Activated CD4-positive, alpha-beta T cell treated with anti-CD3 and anti-CD28 coated beads for 36 hours (primary cell): ENCODE measurements at regions not wholly inside any gene's neighbourhood (a gene's known extent, or its start where the extent isn't known, plus 50 kb on each side); places are given as distances from the start of the nearest gene placed in this dataset.

Source experiments
- ATAC-seq: fragments of 200-7000 bp; cut with Tn5 transposase; one replicate; pipeline ENCODE4 v1.10.0; 2021; ENCODE audit warnings: mild to moderate bottlenecking, moderate library complexity
- CTCF ChIA-PET: fragments of 350-600 bp; sonication (Branson Sonifier 250); formaldehyde crosslinking; loops from one replicate; lab custom pipeline; 2021; ENCODE audit warnings: antibody characterized with exemption; lab: Charles Lee
- POLR2A ChIA-PET: fragments of 350-600 bp; sonication (Branson Sonifier 250); formaldehyde crosslinking; loops from one replicate; lab custom pipeline; 2021; ENCODE audit warnings: antibody characterized with exemption, inconsistent platforms; lab: Charles Lee
- DNase-seq: peaks from one replicate; pipeline ENCODE4 v3.0.0-alpha.2; 2020
- H3K27ac Mint-ChIP-seq: one replicate; pipeline ENCODE4 v1.8.0; 2021; ENCODE audit warnings: mixed read lengths
- H3K27me3 Mint-ChIP-seq: one replicate; pipeline ENCODE4 v1.8.0; 2021; ENCODE audit warnings: mixed read lengths
- H3K36me3 Mint-ChIP-seq: one replicate; pipeline ENCODE4 v1.8.0; 2021; ENCODE audit warnings: low read depth, mixed read lengths
- H3K4me1 Mint-ChIP-seq: one replicate; pipeline ENCODE4 v1.8.0; 2021; ENCODE audit warnings: mixed read lengths
- H3K4me3 Mint-ChIP-seq: one replicate; pipeline ENCODE4 v1.8.0; 2021; ENCODE audit warnings: mild to moderate bottlenecking, moderate library complexity, mixed read lengths
- H3K9me3 Mint-ChIP-seq: one replicate; pipeline ENCODE4 v1.8.0; 2021; ENCODE audit warnings: low read depth, mixed read lengths
- intact Hi-C, 2 experiments: fragments of 100-400 bp; cut with DNase I in 1 of 2; cut with micrococcal nuclease in 1 of 2; formaldehyde crosslinking; loops; one replicate each; pipeline versions ENCODE4 v1.14.2 to v1.15.1; 2022 to 2024; cut with DNase I, micrococcal nuclease

DNA sequence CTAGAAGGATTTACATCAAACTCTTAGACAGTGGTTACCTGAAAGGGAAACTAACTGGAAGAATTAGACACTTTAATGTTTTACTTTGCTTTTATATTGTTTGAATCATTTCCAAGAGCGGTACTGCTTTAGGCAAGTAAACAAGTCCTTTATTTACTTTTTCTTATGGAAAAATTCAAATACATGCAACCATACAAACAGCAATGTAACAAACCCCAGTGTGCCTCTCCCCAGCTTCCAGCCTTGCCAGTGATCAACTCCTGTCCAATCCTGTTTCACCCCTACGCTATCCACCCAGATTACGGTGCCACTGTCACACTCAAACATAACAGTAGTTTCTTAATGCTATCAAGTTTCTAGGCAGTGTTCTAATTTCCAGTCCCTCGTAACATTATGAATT, 85.9 kb downstream of the C16orf95 start:
- H3K36me3 Mint-ChIP-seq, result no peaks in the 10 kb centered on the region
- no peaks in the 10 kb centered on the region for H3K9me3 Mint-ChIP-seq
- POLR2A ChIA-PET, result no interaction called here
- intact Hi-C loops, result no loop called here
- DNase-seq, result no peak
- H3K4me3 Mint-ChIP-seq, result no peak overlapping the region
- no peak overlapping the region for H3K27ac Mint-ChIP-seq
- peaks cover 5% of the 10 kb centered on the region for H3K27me3 Mint-ChIP-seq
- H3K4me1 Mint-ChIP-seq, result peaks cover 5% of the 10 kb centered on the region
- no peak for ATAC-seq
- CTCF ChIA-PET, result interaction anchor here (0.6 kb wide), 1 partner anchor 378 kb away, joined by 3 read pairs; no protein-coding TSS in a partner anchor

DNA sequence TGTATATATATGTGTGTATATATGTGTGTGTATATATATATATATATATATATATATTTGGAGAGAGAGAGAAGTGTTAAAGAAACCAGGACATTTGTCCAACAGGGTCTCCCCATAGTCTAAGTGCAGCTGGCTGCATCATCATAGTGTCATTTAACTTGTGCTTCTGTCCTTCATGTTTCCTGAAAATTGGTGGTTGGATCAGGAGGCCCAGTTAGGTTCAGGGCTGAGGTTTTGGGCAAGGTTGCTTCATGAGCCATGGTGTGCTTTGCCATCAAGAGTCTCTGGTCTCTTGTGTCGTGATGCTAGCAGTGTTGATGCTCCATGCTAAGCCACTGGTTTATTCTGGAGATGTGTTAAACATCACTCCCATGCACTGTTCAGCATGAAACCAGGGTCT, 85.3 kb downstream of the C16orf95 start:
- no peak for ATAC-seq
- Mint-ChIP-seq H3K36me3 (no peaks in the 10 kb centered on the region), H3K27me3 (peaks cover 9% of the 10 kb centered on the region), H3K4me1 (peaks cover 9% of the 10 kb centered on the region), H3K4me3 (no peak overlapping the region), H3K27ac (no peak overlapping the region), H3K9me3 (no peaks in the 10 kb centered on the region)
- intact Hi-C loops, result no loop called here
- no peak for DNase-seq
- ChIA-PET CTCF (no interaction called here), POLR2A (no interaction called here)

DNA sequence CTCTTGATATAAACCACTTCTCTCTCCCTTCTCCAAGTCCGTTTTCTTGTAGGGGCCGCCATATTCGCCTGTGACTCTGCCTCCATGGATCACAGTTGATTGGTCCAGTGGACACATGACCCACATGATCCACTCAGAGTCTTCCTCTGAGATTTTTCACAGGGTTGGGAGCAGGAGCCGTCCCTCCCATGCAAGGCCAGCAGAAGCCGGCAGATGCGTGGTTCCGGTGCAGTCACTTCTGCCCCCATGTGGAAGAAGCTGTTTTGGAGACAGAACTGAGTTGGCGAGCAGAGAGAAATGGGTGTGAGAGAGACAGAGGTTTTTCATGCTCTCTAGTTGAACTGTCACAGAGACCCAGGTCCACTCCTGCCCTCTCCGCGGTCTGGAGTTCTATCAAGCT, 83.3 kb downstream of the C16orf95 start:
- Mint-ChIP-seq H3K4me3 (no peak overlapping the region), H3K9me3 (no peaks in the 10 kb centered on the region), H3K27ac (no peak overlapping the region), H3K27me3 (peaks cover 12% of the 10 kb centered on the region), H3K36me3 (no peaks in the 10 kb centered on the region), H3K4me1 (peaks cover 9% of the 10 kb centered on the region)
- CTCF ChIA-PET, result no interaction called here
- intact Hi-C loops, result no loop called here
- POLR2A ChIA-PET, result no interaction called here
- ATAC-seq (no peak), DNase-seq (no peak)

DNA sequence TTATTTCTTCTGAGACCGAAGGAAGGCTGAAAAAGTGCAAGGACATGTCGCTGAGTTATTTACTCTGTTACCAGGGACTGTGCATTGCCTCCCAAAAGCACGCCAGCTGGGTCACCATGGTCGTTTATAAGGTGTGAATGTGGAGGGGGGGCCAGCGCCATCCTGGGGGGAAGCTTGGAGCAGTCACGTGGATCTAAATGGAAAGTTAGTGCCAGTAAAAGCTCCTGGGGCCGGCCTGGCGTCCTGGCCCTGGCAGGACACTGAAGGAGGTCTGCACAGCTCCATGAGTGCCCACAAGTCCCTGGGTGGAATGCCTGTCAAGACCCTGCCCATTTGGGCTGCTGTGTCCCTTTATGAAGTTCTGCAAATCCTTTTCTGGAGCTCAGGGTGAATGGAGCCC, 82.6 kb downstream of the C16orf95 start:
- ChIA-PET POLR2A (no interaction called here), CTCF (no interaction called here)
- Mint-ChIP-seq H3K36me3 (no peaks in the 10 kb centered on the region), H3K4me3 (no peak overlapping the region), H3K9me3 (no peaks in the 10 kb centered on the region), H3K4me1 (peaks cover 9% of the 10 kb centered on the region), H3K27me3 (peaks cover 12% of the 10 kb centered on the region), H3K27ac (no peak overlapping the region)
- DNase-seq (no peak), ATAC-seq (no peak)
- intact Hi-C loops, result no loop called here

DNA sequence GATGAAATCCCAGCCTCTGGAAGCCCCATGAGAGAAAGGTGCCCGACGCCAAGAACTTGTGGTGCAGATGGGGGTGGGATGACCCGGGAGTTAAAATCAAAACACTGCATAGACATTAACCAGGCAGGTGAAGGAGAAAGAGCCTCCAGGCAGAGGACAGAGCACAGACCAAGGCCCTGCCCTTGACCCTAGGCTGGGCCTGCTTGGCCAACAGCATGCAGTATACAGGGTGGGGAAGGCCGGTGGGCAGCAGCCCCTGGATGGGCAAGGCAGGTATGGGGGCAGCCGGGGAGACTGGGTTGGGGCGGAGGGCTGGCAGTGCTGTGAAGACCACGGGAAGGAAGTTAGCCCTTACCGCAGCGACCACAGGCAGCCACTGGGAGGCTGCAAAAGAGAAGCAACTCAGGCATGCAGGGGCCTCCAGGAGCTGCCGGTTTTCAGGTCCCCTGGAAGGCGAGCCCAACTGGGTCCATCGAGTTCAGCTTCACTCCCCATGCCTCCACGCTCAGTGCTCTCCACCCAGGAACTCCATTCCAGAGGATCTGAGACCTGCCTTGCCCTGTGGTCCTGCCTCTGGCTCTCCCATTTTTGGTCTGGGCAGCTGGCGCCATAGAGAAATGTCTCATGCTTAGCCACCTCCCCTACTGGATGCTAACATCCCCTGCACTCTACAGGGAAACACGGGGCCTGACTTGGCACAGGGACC, 81.2 kb downstream of the C16orf95 start:
- H3K27ac Mint-ChIP-seq, result no peak overlapping the region
- H3K36me3 Mint-ChIP-seq, result no peaks in the 10 kb centered on the region
- H3K4me1 Mint-ChIP-seq, result peaks cover 9% of the 10 kb centered on the region
- peak; percentile 36 for ATAC-seq
- H3K27me3 Mint-ChIP-seq, result peaks cover 12% of the 10 kb centered on the region
- POLR2A ChIA-PET, result no interaction called here
- CTCF ChIA-PET, result interaction anchor here (0.6 kb wide), 1 partner anchor 9 kb away, joined by 3 read pairs; no protein-coding TSS in a partner anchor
- H3K4me3 Mint-ChIP-seq, result no peak overlapping the region
- no peaks in the 10 kb centered on the region for H3K9me3 Mint-ChIP-seq
- intact Hi-C loops, result no loop called here
- no peak for DNase-seq

DNA sequence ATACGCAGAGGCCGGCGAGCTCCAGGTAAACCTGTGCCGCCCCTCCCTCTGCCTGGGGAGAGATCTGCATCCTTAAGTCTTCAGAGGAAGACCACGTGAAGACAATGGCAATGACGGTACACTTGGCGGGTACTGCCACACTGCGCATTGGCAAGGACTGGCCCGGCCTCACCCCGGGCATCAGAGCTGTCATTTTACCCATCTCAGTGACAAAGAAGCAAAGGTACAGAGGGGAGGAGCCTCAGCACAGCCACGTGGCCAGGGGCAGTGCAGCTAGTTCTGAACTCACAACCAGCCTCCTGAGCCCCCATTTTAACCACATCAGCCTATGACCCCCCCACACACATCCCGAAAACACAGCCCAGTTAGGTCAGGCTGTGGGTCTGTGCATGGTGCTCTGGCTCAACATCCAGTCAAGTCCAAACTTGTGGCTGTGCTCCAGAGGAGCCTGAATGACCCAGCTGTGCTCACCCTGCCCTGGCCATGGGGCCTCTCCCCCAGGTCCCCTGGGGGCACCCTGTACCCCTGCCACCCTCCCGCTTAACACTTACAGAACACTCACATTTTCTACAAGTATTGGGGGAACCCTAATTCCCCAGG, 80.6 kb downstream of the C16orf95 start:
- peaks cover 12% of the 10 kb centered on the region for H3K27me3 Mint-ChIP-seq
- no peak overlapping the region for H3K4me3 Mint-ChIP-seq
- CTCF ChIA-PET, result interaction anchor here (0.6 kb wide), 2 partner anchors 9 to 414 kb away, joined by 3 read pairs; no protein-coding TSS in a partner anchor

DNA sequence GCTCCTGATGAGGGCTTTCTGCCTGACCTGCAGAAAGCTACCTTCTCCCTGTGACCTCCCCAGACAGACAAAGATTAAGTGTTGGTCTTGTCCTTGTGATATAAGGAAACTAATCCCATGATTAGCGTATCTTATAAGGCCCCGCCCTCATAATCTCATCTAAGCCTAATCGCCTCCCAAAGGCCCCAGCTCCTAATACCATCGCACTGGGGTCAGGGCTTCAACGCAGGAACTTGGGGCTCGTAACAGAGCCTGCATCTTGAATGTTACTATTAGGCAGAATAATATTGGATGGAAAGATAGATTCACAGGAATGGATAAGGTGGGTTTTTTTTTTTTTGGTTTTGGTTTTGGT, 78.9 kb downstream of the C16orf95 start:
- DNase-seq, result no peak
- CTCF ChIA-PET, result interaction anchor here (0.9 kb wide), 1 partner anchor 12 kb away, joined by 3 read pairs; no protein-coding TSS in a partner anchor
- H3K27ac Mint-ChIP-seq, result no peak overlapping the region
- no peak overlapping the region for H3K4me3 Mint-ChIP-seq
- H3K36me3 Mint-ChIP-seq, result no peaks in the 10 kb centered on the region
- POLR2A ChIA-PET, result no interaction called here
- peaks cover 12% of the 10 kb centered on the region for H3K27me3 Mint-ChIP-seq
- peaks cover 9% of the 10 kb centered on the region for H3K4me1 Mint-ChIP-seq
- H3K9me3 Mint-ChIP-seq, result no peaks in the 10 kb centered on the region
- ATAC-seq, result no peak
- intact Hi-C loops, result no loop called here

More for the DNA sequence above, 80.6 kb downstream of the C16orf95 start:
- Mint-ChIP-seq H3K9me3 (no peaks in the 10 kb centered on the region), H3K4me1 (peaks cover 9% of the 10 kb centered on the region), H3K36me3 (no peaks in the 10 kb centered on the region), H3K27ac (no peak overlapping the region)
- POLR2A ChIA-PET, result no interaction called here
- intact Hi-C loops, result no loop called here
- ATAC-seq (peak; percentile 42), DNase-seq (no peak)

DNA sequence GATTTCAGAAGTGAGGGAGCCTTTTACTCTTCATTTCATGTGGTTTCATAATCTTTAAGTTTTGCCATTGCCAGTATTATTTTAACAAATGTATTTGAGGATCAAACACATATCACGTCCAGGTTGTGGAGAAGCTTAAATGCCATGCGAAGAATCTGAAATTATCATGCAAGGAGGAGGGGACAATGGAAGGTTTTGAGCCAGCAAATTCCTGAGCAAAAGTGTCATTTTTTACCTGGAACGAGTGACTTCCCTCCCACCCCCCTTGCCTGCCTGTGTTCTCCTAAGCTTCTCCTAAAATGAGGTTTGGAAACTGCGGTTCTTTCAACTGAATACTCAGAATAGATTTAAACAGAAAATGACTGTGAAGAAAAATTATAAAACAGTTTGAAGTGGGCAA, 77.6 kb downstream of the C16orf95 start:
- H3K27me3 Mint-ChIP-seq, result peaks cover 12% of the 10 kb centered on the region
- no peak for ATAC-seq
- H3K36me3 Mint-ChIP-seq, result no peaks in the 10 kb centered on the region
- H3K4me3 Mint-ChIP-seq, result no peak overlapping the region
- no peak for DNase-seq
- no peak overlapping the region for H3K27ac Mint-ChIP-seq
- intact Hi-C loops, result no loop called here
- H3K9me3 Mint-ChIP-seq, result no peaks in the 10 kb centered on the region
- ChIA-PET CTCF (interaction anchor here (0.7 kb wide), 1 partner anchor 161 kb away, joined by 3 read pairs; no protein-coding TSS in a partner anchor), POLR2A (no interaction called here)
- H3K4me1 Mint-ChIP-seq, result peaks cover 9% of the 10 kb centered on the region

DNA sequence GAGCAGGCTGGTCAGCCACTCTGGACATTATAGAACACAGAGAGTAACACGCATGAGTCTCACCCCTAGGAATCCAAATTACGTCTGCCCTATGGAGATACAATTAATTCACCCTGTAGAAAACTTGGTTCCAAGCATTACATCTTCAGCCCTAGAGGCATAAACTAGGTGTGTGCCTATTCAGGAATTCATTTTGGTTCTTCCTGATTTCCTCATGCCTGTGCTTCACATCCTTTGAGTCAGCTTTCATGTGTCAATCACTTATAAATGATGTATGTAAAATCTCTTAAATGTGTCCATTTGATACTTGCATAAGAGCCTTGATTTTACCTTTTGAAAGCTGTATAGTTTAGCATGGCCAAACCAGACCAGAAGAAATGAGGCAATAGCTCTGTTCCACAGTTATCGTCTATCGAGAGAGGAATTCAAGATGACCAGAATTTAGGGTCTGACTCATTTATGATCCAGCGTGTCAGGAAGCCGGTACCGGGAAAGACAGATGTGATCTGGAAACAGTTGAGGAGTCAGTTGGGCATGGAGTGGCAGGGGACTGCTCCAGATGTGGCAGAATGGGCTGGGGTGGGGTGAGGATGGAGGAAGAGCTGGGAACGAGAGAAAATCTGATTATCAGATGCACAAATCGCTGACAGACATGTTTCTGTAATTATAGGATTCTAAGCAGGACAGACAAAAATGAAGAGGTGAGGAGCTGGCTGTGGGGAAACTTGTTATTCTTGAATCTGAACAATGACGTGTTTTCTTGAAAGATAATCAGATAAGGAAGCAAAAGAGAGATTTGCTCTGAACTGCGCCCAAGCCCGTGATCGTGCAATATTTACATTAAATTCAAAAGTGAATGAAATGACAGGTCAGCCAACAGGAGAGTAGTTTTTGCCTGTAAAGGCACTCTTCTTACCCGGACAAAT, 76.7 kb downstream of the C16orf95 start:
- CTCF ChIA-PET, result interaction anchor here (0.6 to 0.7 kb wide), 2 partner anchors 114 to 162 kb away, joined by 3 read pairs; no protein-coding TSS in a partner anchor
- no peak for ATAC-seq
- Mint-ChIP-seq H3K36me3 (no peaks in the 10 kb centered on the region), H3K27ac (no peak overlapping the region), H3K9me3 (no peaks in the 10 kb centered on the region), H3K4me3 (no peak overlapping the region), H3K4me1 (peaks cover 9% of the 10 kb centered on the region), H3K27me3 (peaks cover 14% of the 10 kb centered on the region)
- POLR2A ChIA-PET, result no interaction called here
- intact Hi-C loops, result no loop called here
- DNase-seq, result no peak

DNA sequence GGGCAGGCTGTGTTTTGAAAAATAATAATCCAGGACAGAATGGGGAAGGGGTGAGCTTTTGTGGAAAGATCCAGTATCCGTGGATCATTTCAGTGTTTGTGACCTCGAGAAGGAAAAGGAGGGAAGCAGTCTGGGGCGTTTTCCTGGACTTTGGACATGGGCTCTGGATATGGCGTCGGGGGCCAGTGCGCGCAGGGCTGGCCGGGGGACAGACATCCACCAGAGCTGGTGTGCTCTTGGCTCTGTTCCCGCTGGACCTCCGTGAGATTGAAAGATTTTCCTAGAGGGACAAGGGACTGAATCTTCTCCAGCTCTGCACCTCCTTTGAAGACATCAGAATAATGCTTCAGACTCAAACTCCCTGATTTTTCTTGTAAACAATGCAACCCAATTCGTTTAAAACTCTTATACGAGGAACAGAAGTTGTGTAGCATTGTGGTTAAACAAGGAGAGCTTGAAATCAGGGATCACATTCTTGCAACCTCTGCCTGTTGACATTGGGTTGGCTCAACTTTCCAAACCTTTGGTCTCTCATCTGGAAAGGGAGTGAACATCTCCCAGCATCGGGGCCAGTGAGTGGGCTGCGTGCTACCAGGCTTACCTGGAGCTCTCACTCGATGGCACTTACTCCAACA, 75.9 kb downstream of the C16orf95 start:
- ChIA-PET CTCF (interaction anchor here (0.6 kb wide), 1 partner anchor 115 kb away, joined by 3 read pairs; no protein-coding TSS in a partner anchor), POLR2A (no interaction called here)
- no peak for DNase-seq
- Mint-ChIP-seq H3K9me3 (no peaks in the 10 kb centered on the region), H3K4me3 (no peak overlapping the region), H3K36me3 (no peaks in the 10 kb centered on the region), H3K27me3 (peaks cover 9% of the 10 kb centered on the region), H3K27ac (no peak overlapping the region), H3K4me1 (peaks cover 4% of the 10 kb centered on the region)
- ATAC-seq, result no peak
- intact Hi-C loops, result no loop called here

DNA sequence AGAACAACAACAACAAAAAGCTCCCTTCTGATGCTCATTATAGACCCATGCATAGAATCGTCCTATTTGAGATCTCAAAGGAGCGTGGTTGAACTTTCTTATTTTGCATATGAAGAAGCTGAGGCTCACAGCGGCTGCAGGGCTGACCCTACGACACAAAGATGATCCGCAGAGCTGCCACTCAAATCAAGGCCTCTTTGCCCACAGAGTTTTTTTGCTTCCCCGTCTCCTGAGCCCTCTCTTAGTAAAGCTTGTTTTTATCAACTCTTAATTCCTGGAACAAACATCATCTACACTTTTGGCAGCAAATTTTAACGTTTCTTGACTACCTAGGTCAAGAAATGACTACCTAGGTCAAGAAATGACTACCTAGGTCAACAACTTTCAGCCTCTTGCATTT, 73.7 kb downstream of the C16orf95 start:
- intact Hi-C loops, result no loop called here

More for the DNA sequence above, 73.7 kb downstream of the C16orf95 start:
- Mint-ChIP-seq H3K27ac (no peak overlapping the region), H3K4me3 (no peak overlapping the region), H3K27me3 (peaks cover 2% of the 10 kb centered on the region), H3K9me3 (no peaks in the 10 kb centered on the region), H3K4me1 (peaks cover under 1% of the 10 kb centered on the region), H3K36me3 (no peaks in the 10 kb centered on the region)
- ATAC-seq (no peak), DNase-seq (no peak)
- POLR2A ChIA-PET, result no interaction called here
- CTCF ChIA-PET, result no interaction called here
